Liver (tissue), 3 donors: ENCODE measurements at regions not wholly inside any gene's neighbourhood (a gene's known extent, or its start where the extent isn't known, plus 50 kb on each side); places are given as distances from the start of the nearest gene placed in this dataset.

Experiments
- ATF3 ChIP-seq: IDR thresholded peaks from 2 replicates; pipeline ENCODE4 v1.6.1; 2016; ENCODE audit warnings: antibody characterized with exemption
- CTCF ChIP-seq: fragments of 150-350 bp; IDR thresholded peaks from 2 replicates; pipeline ENCODE4 v1.5.1; 2017; ENCODE audit warnings: improper control_type of control experiment, low read depth, low read length; ENCODE audit not compliant: missing input control
- EGR1 ChIP-seq, 2 donors: IDR thresholded peaks; 2 replicates each; pipeline ENCODE4 v1.6.1; 2016 to 2018; ENCODE audit warnings: antibody characterized with exemption in 2 of 2, low read depth in 2 of 2
- GABPA ChIP-seq, 2 donors: IDR thresholded peaks in 1 of 2; conservative IDR thresholded peaks in 1 of 2; 2 replicates each; pipeline ENCODE4 v1.6.1; 2016; ENCODE audit warnings: antibody characterized with exemption in 2 of 2, mild to moderate bottlenecking in 1 of 2, moderate library complexity in 1 of 2
- REST ChIP-seq: IDR thresholded peaks from 2 replicates; pipeline ENCODE4 v1.6.1; 2016; ENCODE audit warnings: antibody characterized with exemption, mild to moderate bottlenecking
- SP1 ChIP-seq: IDR thresholded peaks from 2 replicates; pipeline ENCODE4 v1.6.1; 2018; ENCODE audit warnings: antibody characterized with exemption, mild to moderate bottlenecking
- donor health status: healthy.
- donor health status: healthy.

- TF ChIP-seq CTCF (no peak), GABPA (IDR thresholded peaks at IDR 0.05 in 1 of 2, conservative IDR thresholded peaks at IDR 0.05 in 1 of 2) (no peak), ATF3 (no peak), REST (no peak), SP1 (no peak), EGR1 (IDR thresholded peaks at IDR 0.05; ENCODE audit: low read depth in 2 of 2) (no peak)
Measured at GRCh38 chr13:21976159-21976558, 305.3 kb downstream of the FGF9 start.
